M059J (cell line): ENCODE measurements at regions not wholly inside any gene's neighbourhood (a gene's known extent, or its start where the extent isn't known, plus 50 kb on each side); places are given as distances from the start of the nearest gene placed in this dataset.

Source experiments
- DNase-seq: peaks from one replicate; pipeline ENCODE4 v3.0.0-alpha.2; 2012; ENCODE audit warnings: low read depth

- no peak for DNase-seq
Measured at GRCh38 chr5:107263387-107264018, 407.2 kb downstream of the EFNA5 start.

- peak; percentile 28 for DNase-seq
Measured at GRCh38 chr5:107257885-107258520, 412.7 kb downstream of the EFNA5 start.

GRCh38 chr5:107254902-107255234 is 415.9 kb downstream of the EFNA5 start:
- no peak for DNase-seq

GRCh38 chr5:107254214-107254901 is 416.4 kb downstream of the EFNA5 start:
- DNase-seq, result no peak

GRCh38 chr5:107253246-107253645 is 417.5 kb downstream of the EFNA5 start:
- no peak for DNase-seq

- DNase-seq, result no peak
Measured at GRCh38 chr5:107251151-107251550, 419.6 kb downstream of the EFNA5 start.

- DNase-seq, result peak; percentile 34
Measured at GRCh38 chr5:107248066-107248695, 422.6 kb downstream of the EFNA5 start.

GRCh38 chr5:107247427-107247826 is 423.3 kb downstream of the EFNA5 start:
- DNase-seq, result peak; percentile 4

- DNase-seq, result no peak
Measured at GRCh38 chr5:107243220-107243579, 427.5 kb downstream of the EFNA5 start.

GRCh38 chr5:107242411-107243219 is 428.1 kb downstream of the EFNA5 start:
- DNase-seq, result no peak

- no peak for DNase-seq
Measured at GRCh38 chr5:107241841-107242240, 428.9 kb downstream of the EFNA5 start.

- no peak for DNase-seq
Measured at GRCh38 chr5:107235167-107235566, 435.6 kb downstream of the EFNA5 start.

GRCh38 chr5:107232788-107233187 is 437.9 kb downstream of the EFNA5 start:
- no peak for DNase-seq

GRCh38 chr5:107232293-107232692 is 438.4 kb downstream of the EFNA5 start:
- no peak for DNase-seq

GRCh38 chr5:107231191-107231590 is 439.5 kb downstream of the EFNA5 start:
- no peak for DNase-seq

- no peak for DNase-seq
Measured at GRCh38 chr5:107230367-107230766, 440.4 kb downstream of the EFNA5 start.

- DNase-seq, result no peak
Measured at GRCh38 chr5:107228226-107228625, 442.5 kb downstream of the EFNA5 start.

- no peak for DNase-seq
Measured at GRCh38 chr5:107224272-107224671, 446.5 kb downstream of the EFNA5 start.

GRCh38 chr5:107223066-107223465 is 447.7 kb downstream of the EFNA5 start:
- DNase-seq, result no peak

GRCh38 chr5:107219993-107220392 is 450.7 kb downstream of the EFNA5 start:
- no peak for DNase-seq

- DNase-seq, result no peak
Measured at GRCh38 chr5:107218457-107219193, 452.1 kb downstream of the EFNA5 start.
